DMS114 treated with DMSO at 0.1 percent for 48 hours (cell line): ENCODE measurements at regions not wholly inside any gene's neighbourhood (a gene's known extent, or its start where the extent isn't known, plus 50 kb on each side); places are given as distances from the start of the nearest gene placed in this dataset.
"Not testable (repeated sequence)": the region's sequence is repeated elsewhere in the genome, so short reads cannot be mapped to it uniquely, and the experiment has no call there.

ENCODE experiments used
- DNase-seq: peaks from one replicate; lab custom pipeline; 2025; ENCODE audit not compliant: unreplicated experiment; lab: John Stamatoyannopoulos, UW

DNA sequence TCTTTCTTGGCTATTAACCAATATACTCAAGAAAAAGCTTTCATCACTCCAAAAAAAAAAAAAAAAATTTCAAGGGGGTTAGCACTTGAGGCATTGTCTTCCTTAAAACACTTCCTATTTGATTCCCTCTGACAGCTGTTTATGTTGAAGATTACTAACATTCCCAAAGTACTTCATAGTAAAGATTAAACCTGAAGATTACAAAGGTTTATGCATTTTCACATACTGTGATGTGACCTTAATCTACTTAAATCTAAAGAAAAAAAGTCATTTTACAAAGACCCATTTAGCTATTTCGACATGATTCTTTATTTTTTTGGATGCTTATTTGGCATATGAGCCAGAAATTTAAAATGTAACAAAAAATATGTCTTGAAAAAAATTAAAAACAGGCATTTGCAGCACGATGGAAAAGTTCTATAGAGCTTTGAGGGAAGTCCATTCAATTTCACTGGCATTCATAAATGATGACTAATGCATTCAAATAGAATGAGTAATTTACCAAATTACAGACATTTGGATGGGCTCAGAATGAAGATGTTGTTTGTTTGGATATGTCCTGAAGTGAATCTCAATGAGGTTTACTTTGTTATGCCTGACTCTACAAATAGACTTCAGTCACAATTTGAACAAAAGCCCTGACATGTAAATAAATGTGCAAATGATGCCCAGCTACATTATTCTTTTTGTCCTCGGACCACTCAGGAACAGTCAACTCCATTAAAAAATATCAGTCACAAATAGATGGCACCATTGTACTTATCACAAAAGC is 674.6 kb upstream of the MARCKS start:
- DNase-seq: no peak

DNA sequence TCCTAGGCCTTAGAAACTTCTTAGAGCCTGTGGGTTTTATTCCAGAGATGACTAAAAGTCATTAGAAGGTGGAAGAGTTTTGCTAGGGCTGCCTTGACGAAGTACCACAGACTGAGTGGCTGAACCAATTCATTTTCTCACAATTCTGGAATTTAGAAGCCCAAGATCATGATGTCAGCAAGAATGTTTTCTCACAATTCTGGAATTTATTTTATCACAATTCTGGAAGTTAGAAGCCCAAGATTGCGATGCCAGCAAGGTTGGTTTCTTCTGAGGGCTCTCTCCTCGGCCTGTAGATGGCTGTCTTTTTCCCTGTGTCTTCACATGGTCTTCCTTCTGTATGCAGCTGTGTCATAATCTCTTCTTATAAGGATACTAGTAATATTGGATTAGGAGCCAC is 672.9 kb upstream of the MARCKS start:
- DNase-seq: no peak

DNA sequence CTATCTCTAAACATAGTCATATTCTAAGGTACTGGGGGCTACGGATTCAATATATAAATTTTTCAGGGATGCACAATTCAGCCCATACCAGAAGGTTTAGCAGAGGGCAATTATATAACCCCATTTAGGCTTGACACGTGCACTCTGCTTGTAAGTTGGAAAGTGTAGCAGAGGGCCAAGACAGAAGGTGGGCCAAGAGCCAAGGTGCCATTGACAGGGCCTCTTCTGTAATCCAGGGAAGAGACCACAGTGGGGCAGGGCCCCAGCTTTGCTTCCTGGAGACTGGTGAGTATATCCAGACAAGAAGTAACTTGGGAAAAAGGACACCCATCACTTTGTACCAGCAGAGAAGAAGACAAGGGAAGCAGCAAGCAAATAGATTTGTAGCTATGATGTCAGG is 672.4 kb upstream of the MARCKS start:
- no peak for DNase-seq

DNA sequence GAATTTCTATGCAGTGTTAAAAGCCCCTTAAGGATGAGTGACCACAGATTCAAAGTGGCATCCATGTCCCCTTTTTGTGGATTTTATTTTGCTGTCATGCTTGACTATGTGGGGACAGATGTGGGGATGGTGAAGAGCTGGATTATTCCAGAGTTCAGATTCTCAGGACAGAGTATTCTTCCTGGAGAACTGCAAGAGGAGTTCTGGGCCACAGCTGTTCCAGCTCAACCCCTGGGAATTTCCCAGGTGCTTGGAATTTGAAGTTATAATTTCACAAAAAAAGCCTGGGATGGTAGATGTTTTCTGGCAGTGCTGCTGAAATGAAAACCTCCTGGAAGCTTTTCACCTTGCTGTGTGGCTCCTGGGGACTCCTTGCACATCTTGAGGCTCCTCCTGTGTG is 671.8 kb upstream of the MARCKS start:
- DNase-seq: no peak

DNA sequence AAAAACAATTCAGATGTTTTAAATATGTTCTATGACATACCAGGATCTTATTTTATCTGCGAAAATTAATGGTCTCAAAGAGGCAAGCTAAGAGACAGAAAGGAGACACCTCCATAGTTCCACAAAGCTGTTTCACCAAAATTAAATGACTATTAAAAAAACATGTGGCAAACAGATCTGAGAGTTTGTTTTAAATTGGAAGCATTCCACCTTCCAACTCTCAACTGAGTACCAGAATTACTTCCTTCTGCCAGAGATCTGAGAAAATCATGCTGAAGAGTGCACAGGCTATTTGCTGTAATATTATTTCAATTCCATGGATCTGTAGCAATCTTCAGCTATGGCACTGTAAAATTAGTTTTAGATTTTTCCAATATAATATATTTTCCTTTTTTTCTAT is 669.5 kb upstream of the MARCKS start:
- DNase-seq: no peak

DNA sequence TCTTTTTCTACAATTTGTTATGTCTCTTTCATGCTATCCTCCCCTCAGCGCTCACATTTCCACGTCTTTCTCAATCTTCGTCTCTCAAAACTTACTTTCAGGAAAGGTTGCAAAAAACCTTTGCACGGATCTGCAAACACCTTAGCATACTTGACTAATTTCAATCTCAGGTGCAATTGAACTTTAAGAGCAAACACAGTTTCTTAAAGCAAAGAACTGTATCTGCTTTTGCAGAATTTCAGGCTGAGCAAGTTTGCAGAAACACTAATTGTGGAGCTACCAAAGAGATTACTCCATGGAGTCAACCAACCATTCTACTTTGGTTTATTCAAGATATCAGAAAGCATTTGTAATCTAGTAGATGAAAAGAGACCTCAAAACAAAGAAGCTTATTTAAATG is 668.2 kb upstream of the MARCKS start:
- no peak for DNase-seq

DNA sequence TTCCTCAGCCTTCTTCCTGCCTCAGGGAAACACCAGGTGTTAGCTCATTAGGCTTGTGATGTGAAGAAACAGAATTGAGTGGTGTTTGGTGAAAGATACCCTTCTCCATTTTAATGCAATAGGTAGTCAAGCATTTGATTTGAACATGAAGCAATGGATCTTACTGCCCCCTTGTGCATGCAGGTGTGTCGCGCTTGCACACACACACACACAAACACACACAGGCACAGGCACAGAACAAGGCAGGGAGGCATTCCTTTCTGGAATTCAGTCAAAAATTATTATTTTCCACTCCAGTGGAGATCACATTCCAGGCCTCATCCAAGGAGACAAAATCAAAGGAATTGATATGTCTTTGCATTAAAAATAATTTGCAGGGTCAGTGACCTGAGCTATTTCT is 667.0 kb upstream of the MARCKS start:
- no peak for DNase-seq

DNA sequence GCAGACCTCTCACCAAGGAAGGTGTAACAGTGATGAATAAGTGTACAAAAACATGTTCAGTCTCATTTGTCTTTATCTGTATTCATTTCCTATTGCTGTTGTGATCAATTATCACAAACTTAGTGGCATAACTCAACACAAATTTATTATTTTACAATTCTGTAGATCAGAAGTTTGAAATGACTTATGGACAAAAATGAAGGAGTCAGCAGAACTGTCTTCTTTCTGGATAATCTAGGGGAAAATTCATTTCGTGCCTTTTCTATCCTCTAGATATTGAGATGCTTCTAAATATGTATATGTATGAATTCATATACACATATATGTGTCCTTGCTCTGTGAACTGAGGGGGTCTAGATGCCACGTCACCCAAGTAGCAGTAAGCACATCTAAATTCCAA is 663.1 kb upstream of the MARCKS start:
- no peak for DNase-seq

DNA sequence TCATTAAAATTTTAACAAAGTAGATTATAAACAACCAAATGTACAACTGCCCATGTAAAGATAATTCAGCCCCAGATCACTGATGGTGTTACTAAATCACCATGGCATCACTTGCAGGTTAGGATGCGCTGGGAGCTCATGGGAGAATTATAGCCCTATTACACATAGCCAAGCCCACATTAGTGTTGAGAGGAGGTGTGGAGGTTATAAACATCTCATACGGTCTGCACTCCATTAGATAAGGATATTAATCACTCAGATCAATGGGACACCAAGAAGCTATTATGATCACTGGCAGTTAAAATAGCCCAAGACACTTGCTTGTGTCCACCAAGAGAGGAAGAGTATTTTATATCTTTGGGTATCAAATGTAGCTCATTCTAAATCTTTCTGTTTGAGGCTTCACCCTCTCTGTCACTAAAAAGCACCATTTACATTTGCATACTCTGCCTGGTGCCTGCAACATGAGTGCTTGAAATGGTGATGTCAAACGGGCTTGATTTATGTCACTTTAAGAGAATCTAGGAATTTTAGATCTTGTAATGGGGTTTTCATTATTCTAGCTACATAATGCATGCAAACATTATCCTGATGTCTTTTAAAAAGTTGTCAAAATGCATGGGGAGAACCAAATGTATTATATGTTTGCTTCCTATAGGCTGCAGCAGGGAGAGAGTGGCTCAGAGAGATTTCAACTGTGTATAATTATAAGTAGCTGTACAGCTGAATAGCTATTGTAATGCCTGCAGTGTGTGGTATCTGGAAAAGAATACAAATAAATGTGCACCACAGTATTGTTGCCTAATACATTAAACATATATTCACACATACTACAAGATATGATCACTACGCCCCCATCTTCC is 654.1 kb upstream of the MARCKS start:
- no peak for DNase-seq

DNA sequence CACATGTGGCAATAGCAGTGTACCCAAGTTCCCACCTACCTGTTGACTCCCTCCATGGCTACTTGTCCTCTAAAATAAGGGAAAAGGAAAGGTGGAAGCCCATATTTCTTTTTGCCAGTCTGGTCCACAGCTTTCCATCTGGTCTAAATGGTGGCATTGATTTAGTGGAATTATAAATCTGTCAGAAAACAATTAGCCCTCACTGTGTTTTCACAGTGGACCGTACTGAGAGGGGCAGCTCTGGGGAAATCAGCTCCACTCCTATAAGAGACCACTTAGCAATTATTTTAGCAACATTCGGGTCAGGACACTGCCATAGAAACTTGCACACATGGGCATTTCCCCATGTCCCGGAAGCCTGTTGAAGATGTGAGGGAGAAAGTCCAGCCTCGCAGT is 653.4 kb upstream of the MARCKS start:
- no peak for DNase-seq

DNA sequence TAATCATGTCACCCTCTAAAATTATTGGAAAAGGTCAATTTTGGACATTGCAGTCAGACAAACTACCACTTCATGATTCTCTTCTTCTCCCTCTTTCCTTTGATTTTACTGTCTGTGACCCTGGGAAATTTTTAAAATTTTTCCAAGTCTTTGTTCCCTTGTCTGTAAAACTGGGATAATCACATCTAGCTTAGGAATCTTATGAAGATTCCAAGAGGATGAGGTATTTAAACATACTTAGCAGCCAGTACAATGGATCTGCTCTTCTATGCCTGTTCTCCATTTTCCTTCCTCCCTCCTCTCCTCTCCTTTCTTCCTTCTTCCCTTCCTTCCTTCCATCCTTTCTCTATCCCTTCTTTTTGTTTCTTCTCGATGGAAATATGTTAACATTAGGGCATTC is 651.6 kb upstream of the MARCKS start:
- no peak for DNase-seq

DNA sequence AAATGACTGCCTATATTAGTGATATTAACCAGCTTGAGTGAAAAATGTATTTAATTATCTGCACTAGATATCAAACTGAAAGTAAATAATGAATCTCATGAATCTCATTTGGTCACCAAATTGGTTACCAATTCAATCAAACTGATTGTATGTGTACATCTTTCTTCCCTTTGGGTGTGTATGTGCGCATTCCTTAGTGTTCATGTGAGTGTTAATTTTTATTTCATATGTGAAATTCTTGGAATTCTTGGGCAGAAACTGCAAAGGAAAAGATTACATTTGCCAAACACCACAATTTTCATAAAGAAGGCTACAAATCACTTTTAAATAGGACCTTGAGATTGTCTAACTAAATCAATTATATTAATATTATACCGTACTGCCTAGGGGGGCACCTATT is 648.4 kb upstream of the MARCKS start:
- no peak for DNase-seq

DNA sequence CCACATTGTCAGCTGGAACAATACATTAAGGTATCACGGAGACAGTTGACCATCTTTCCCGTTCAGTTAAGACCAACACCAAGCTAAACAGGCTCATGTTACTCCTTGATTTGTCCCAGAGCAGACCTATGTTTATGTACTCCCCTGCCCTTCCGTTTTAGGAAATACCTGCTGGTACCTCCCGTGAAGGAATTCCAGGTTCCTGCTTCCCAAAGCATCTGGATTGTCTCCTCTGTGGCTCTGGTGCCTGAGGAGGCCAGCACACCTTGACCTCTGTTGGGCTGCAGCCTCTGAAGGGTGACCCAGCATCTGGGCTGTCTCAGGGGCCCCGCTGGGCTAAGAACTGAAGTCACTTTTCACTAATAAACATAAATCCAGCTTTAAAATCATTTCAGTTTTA is 647.8 kb upstream of the MARCKS start:
- no peak for DNase-seq

DNA sequence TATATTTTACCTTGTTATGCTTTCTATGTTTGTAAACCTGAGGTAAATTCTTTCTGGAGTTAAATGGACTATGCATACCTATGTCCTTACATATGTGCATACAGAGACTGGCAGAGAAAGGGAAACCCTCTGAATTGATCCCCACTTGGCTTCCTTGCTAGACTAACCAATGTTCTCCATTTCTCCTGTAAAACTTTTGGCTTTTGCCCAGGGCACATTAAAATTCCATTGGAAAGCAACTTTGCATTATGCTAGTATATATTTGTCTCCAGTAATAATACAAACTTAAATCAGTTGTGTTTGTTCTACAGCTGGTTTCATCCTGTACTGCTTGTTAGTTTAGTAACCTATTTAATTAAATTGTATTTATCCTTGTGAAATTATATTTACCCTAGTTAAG is 646.0 kb upstream of the MARCKS start:
- no peak for DNase-seq

DNA sequence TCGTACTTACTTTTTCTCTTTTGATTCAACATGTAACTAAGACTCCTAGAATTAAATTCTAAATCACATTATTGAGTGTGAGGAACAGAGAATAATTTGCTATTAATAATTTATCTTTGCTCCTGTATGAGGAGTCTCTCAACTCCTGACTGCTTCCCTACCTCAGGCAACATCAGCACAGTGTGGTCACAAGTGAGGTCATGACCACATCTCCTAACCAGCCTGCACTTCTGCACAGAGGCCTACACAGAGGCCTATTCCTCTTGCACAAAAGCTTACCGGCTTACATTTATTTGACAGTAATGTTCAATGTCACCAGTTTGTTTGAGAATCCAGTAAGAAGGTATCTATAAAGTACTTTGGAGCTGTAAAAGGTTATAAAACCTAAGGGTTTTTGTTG is 637.4 kb upstream of the MARCKS start:
- no peak for DNase-seq

DNA sequence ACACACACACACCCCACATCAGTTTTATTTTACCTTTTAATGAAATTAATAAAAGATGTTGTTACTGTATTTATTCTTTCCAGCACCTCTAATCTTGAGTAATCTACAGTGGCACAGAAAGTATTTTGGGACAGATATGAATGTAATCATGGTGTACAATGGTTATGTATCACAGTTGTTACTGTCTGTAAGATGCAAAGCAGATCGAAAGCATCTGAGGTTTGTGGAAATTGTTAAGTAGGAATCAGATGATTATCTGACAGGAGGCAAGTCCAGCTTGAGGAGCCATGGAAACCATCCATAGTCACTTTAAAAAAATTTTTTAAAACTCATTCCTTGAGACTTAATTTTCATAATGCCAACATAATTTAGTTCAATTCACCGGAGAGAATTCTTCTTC is 636.3 kb upstream of the MARCKS start:
- DNase-seq: no peak

DNA sequence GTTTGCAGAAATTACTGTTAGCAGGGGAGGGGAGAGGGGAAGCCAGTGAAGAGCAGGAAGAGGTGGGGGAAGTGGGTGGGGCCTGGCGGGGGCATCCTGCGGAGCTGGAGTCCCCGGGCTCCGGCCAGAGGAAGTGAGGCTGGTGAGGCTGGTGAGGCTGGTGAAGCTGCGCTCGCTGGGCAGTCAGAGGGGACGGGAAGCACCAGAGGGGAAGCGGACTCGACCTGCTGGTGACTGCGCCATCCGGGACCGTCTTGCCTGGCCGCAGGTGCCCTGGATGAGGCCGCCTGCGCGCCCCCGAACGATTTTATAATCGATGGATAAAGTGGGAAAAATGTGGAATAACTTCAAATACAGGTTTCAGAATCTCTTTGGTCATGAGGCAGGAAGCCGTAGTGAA is 635.3 kb upstream of the MARCKS start:
- no peak for DNase-seq

DNA sequence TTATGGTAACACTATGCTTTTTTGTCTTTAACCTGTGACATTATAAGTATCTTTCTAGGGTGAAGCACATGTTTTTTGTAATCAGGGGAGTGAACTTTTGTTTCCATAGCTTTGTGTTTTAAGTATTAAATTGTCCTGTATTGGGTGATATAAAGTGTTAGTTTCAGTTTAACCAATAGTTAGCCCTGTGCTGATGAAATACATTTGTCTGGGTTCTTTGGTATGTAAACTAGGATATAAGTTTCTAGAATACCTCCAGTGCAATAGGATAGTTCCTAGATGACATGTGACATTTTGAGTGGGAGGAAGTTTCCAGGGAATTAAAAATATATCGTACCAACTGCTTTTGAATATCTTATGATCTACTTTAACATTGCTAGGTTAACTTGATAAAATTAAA is 611.0 kb upstream of the MARCKS start:
- no peak for DNase-seq

DNA sequence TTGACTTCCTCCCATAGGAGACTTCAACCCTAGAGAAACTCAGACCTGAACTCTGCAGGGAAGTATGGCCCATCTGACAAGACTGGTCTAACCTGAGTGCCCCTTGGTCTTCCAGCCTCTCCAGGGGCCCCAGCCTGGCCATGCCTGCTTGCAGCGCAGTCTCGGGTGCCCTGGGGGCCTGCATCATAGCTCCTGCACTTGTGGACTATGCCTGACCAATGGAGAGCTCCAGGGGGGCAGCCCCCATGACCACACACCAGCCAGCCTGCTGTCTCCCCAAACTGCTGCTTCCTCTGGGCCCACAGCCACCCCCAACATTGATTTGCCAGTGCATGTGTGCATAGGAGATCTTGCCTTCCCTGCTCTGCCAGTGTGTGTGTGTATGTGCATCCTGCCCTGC is 608.6 kb upstream of the MARCKS start:
- DNase-seq: no peak

DNA sequence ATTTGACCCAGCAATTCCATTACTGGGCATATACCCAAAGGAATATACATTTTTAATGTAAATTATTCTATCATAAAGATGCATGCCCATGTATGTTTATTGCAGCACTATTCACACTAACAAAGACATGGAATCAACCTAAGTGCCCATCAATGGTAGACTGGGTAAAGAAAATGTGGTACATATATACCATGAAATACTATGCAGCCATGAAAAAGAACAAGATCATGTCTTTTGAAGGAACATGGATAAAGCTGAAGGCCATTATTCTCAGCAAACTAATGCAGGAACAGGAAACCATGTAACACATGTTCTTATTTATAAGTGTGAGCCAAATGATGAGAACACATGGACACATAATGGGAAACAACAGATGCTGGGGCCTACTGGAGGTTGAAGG is 603.0 kb upstream of the MARCKS start:
- not testable (repeated sequence) for DNase-seq

DNA sequence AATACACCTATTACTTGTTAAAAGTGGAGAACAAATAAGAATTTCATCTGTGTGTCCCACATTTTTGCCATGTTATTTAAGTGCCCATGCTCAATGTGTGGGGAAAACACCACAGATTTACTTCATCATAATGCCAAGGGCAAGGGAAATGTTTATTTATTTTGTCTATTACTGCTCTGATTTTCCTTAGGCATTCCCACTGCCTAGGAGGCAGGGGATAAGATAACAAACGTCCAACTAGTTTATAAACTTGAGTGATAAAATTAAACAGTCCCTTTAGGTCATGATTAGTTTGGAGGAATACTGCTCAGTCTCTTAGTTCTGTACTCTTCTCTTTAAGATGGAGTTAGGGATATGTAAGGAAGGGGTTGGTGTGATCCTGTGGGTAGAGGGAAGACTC is 598.4 kb upstream of the MARCKS start:
- DNase-seq: no peak

DNA sequence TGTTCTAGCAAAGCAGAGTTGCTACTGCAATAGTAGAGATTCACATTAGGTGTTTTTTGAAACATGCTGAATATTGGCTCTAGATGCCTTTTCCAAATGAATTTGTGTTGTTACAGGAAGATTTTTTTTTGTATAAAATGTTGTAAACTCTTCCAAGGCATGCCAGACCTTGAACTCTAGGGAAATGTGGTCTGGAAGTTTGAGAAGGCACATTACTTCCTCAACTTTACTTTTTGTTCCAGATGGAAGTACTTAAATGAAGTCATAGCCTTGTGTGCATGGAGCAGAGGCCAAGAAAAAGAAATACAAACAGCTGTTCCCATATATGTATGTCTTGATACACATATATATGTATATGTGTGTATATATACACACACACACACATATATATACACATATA is 585.7 kb upstream of the MARCKS start:
- DNase-seq: no peak

DNA sequence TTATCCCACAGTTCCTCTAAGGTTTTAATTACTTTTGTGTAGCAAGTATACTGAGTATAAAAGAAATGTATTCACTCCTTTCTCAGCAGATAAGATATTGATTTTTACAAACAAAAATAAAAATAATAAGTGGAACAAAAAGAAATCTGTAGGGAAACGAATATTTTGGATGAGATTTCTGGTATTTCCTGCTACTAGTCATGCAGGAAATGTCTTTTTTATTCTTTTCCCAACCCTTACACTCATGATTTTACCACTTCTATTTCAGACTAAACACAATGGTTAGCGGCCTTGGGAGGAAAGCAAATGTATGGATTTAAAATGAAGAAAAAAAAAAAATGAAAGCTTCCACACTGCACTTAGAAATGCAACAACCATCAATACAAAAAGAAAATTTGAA is 580.5 kb upstream of the MARCKS start:
- no peak for DNase-seq
